ENCODE measurements at regions not wholly inside any gene's neighbourhood (a gene's known extent, or its start where the extent isn't known, plus 50 kb on each side); places are given as distances from the start of the nearest gene placed in this dataset.

DNA sequence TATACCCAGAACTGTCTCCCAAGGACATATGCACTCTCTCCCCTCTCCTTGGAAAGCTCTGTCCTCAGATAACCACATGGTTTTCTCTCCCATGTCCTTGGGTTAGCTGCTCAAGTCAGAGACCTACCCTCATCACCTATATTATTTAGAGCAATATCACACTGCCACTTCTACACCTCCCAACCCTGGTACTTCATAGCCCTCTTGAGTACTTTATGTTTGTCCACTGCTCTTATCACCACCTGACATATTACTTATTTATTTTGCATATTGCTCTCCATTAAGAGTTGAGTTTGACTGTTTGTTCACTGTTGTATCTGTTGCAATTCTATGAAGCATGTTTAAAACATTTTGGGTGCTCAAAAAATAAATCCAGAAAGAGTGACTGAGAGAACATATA, 126.3 kb upstream of the ATP1B1 start:
- Histone ChIP-seq H3K27ac (ENCODE audit: low read depth, low read length) (no peak overlapping the region), H3K4me3 (ENCODE audit: low read depth, low read length) (no peak overlapping the region), H3K36me3 (ENCODE audit: control insufficient read depth, insufficient read depth, low read length) (no peaks in the 10 kb centered on the region), H3K9me3 (ENCODE audit: control insufficient read depth, insufficient read depth, low read length) (no peaks in the 10 kb centered on the region), H3K4me1 (ENCODE audit: control insufficient read depth, insufficient read depth, low read length) (no peaks in the 10 kb centered on the region), H3K9ac (ENCODE audit: low read depth, low read length) (no peak overlapping the region), H3K27me3 (ENCODE audit: control insufficient read depth, insufficient read depth, low read length) (no peaks in the 10 kb centered on the region)

DNA sequence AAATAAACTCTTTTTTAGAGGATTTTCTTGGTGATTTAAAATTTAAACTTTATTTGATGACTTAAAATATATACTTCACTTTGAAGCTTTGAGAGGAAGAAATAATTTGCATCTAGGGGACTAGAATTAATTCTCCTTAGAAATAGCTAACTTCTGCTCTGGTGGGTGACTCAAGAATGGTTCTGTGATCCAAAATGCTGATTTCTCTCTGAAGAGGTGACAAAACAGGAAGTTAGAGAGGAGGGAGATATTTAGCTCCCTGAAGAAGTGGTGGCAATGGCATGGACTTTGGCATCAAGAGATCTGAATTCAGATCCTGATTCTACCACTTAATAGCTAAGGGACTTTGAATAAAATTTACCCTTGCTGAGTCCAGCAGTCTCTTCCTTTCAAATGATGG, 125.8 kb upstream of the ATP1B1 start:
- Histone ChIP-seq H3K9ac (ENCODE audit: low read depth, low read length) (no peak overlapping the region), H3K4me1 (ENCODE audit: control insufficient read depth, insufficient read depth, low read length) (no peaks in the 10 kb centered on the region), H3K27ac (ENCODE audit: low read depth, low read length) (no peak overlapping the region), H3K4me3 (ENCODE audit: low read depth, low read length) (no peak overlapping the region), H3K36me3 (ENCODE audit: control insufficient read depth, insufficient read depth, low read length) (no peaks in the 10 kb centered on the region), H3K9me3 (ENCODE audit: control insufficient read depth, insufficient read depth, low read length) (no peaks in the 10 kb centered on the region), H3K27me3 (ENCODE audit: control insufficient read depth, insufficient read depth, low read length) (no peaks in the 10 kb centered on the region)

DNA sequence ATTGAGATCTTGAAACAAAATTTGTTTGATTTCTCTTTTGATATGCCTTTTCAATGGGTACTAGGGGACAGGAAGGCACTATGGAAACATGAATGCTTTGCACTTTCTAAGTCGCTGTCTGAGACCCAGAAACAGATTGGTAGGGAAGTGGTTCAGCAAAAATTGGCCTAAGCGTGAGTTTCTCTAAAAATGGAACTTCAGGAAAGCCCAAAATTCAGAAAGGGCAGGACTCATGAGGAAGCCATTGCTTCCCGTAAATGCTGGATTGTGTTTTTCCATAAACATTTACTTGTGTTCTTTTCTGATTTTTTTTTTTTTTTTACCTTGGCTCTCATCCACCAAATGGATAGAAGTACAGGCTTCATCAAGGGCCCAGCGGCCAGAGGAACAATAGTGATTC, 123.7 kb upstream of the ATP1B1 start:
- no peak overlapping the region for H3K4me3 ChIP-seq (ENCODE audit: low read depth, low read length)
- H3K36me3 ChIP-seq (ENCODE audit: control insufficient read depth, insufficient read depth, low read length): no peaks in the 10 kb centered on the region
- no peak overlapping the region for H3K27ac ChIP-seq (ENCODE audit: low read depth, low read length)
- no peaks in the 10 kb centered on the region for H3K9me3 ChIP-seq (ENCODE audit: control insufficient read depth, insufficient read depth, low read length)
- no peaks in the 10 kb centered on the region for H3K4me1 ChIP-seq (ENCODE audit: control insufficient read depth, insufficient read depth, low read length)
- H3K27me3 ChIP-seq (ENCODE audit: control insufficient read depth, insufficient read depth, low read length): no peaks in the 10 kb centered on the region
- no peak overlapping the region for H3K9ac ChIP-seq (ENCODE audit: low read depth, low read length)

DNA sequence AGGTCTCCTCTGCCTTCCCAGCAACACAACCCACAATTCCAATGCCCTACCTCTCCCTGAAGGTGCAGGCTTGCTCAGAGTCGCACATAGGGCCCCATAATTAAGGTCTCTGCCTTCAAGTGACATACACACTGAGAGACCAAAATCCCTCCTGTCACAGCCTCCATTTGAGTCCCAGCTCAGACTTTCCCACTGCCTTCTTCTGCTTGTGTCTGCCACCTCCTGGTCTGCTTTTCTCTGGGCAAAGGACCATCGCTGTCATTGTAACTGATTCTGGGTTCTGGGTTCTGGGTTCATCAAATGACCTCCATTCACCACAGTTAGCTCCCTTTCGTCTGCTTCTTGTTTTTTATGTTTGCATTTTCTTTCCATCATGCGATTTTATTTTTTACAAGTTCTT, 119.2 kb upstream of the ATP1B1 start:
- no peaks in the 10 kb centered on the region for H3K27me3 ChIP-seq (ENCODE audit: control insufficient read depth, insufficient read depth, low read length)
- no peaks in the 10 kb centered on the region for H3K4me1 ChIP-seq (ENCODE audit: control insufficient read depth, insufficient read depth, low read length)
- H3K9ac ChIP-seq (ENCODE audit: low read depth, low read length): no peak overlapping the region
- H3K27ac ChIP-seq (ENCODE audit: low read depth, low read length): no peak overlapping the region
- H3K9me3 ChIP-seq (ENCODE audit: control insufficient read depth, insufficient read depth, low read length): no peaks in the 10 kb centered on the region
- H3K36me3 ChIP-seq (ENCODE audit: control insufficient read depth, insufficient read depth, low read length): no peaks in the 10 kb centered on the region
- no peak overlapping the region for H3K4me3 ChIP-seq (ENCODE audit: low read depth, low read length)

DNA sequence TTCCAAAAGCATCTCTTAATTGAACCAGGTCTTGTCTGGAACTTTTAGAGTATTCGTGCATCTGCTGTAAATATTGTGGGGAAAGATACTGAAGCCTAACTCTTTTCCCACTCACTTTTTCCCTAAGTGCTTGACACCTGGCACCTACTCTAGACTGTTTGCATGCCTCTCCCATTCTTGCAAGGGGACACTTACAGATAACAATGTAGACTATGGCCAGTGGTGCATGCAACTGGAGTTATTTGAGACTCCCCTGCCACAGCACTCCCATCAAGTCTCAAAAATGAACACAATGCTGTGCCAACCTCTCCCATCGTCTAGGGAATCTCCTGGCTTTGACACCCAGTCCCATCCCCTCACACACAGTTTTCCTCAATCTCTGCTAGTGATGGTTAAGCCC, 118.6 kb upstream of the ATP1B1 start:
- no peaks in the 10 kb centered on the region for H3K9me3 ChIP-seq (ENCODE audit: control insufficient read depth, insufficient read depth, low read length)
- no peak overlapping the region for H3K4me3 ChIP-seq (ENCODE audit: low read depth, low read length)
- H3K4me1 ChIP-seq (ENCODE audit: control insufficient read depth, insufficient read depth, low read length): no peaks in the 10 kb centered on the region
- H3K9ac ChIP-seq (ENCODE audit: low read depth, low read length): no peak overlapping the region
- no peak overlapping the region for H3K27ac ChIP-seq (ENCODE audit: low read depth, low read length)
- H3K36me3 ChIP-seq (ENCODE audit: control insufficient read depth, insufficient read depth, low read length): no peaks in the 10 kb centered on the region
- no peaks in the 10 kb centered on the region for H3K27me3 ChIP-seq (ENCODE audit: control insufficient read depth, insufficient read depth, low read length)

DNA sequence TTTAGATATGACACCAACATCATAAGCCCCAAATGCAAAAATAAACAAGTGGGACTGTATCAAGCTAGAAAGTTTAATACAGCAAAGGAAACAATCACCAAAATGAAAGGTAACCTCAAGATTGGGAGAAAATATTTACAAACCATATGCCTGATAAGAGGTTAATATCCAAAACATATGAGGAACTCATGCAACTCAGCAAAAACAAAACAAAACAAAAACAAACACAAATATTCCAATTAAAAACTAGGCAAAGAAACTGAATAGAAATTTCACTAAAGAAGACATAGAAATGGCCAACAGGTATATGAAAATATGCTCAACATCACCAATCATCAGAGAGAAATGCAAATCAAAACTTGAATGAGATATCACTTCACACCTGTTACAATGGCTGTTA, 116.5 kb upstream of the ATP1B1 start:
- Histone ChIP-seq H3K9ac (ENCODE audit: low read depth, low read length) (no peak overlapping the region), H3K9me3 (ENCODE audit: control insufficient read depth, insufficient read depth, low read length) (no peaks in the 10 kb centered on the region), H3K4me3 (ENCODE audit: low read depth, low read length) (no peak overlapping the region), H3K36me3 (ENCODE audit: control insufficient read depth, insufficient read depth, low read length) (no peaks in the 10 kb centered on the region), H3K27ac (ENCODE audit: low read depth, low read length) (no peak overlapping the region), H3K4me1 (ENCODE audit: control insufficient read depth, insufficient read depth, low read length) (no peaks in the 10 kb centered on the region), H3K27me3 (ENCODE audit: control insufficient read depth, insufficient read depth, low read length) (no peaks in the 10 kb centered on the region)

DNA sequence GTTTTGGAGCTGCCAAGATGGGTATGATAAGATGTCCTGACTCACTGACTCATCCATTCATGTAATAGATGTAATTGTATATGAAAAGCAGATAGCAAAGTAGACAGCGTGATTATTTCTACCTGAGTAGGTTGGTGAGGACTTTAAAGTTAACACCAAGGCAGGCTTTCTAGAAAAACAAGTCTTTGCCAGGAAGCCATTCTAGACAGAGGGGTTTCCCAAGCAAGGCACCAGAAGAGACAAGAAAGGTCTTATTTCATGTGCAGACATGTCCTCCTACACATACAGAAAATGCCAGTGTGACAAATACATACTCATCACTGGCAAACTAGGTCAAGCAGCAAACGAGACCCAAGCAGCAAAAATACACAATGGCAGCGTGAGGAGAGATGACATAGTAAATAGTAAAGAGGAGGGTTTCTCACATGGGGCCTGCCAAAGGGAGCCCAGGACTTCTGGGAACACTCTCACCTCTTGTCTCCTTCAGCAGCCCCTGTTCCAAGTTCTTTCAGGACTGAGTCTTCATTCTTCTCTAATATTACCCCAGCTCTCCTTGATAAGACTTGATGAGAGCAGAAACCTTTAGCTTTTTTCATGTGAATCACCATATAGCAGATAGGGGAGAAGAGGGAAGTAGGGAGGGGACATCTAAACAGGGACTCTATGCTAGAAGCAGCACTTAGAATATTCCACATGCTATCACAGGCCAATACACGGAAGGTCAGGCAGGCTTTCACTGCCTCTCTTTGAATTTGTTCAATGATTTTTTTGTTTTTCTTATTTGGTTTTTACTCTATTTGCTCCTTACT, 114.6 kb upstream of the ATP1B1 start:
- Histone ChIP-seq H3K27me3 (ENCODE audit: control insufficient read depth, insufficient read depth, low read length) (no peaks in the 10 kb centered on the region), H3K36me3 (ENCODE audit: control insufficient read depth, insufficient read depth, low read length) (no peaks in the 10 kb centered on the region), H3K9ac (ENCODE audit: low read depth, low read length) (no peak overlapping the region), H3K9me3 (ENCODE audit: control insufficient read depth, insufficient read depth, low read length) (no peaks in the 10 kb centered on the region), H3K27ac (ENCODE audit: low read depth, low read length) (no peak overlapping the region), H3K4me3 (ENCODE audit: low read depth, low read length) (no peak overlapping the region), H3K4me1 (ENCODE audit: control insufficient read depth, insufficient read depth, low read length) (no peaks in the 10 kb centered on the region)

DNA sequence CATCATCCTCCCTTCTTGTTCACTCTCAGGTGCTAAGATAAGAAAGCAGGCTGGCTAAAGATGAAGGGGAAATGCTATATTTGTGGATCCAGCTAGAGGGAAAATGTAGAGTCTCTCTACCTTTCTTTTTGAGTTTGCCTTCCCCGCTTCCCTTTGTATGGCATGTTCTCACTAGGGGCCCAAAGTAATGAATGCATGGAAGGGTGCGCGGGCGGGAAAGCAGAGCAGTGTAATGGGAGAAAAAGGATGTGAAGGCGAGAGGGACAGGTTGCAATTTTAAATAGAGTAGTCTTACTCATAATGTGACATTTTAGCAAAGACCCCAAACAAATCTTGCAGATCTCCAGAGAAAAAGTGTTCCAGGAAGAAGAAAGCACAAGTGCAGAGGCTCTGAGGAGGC, 105.1 kb upstream of the ATP1B1 start:
- H3K4me3 ChIP-seq (ENCODE audit: low read depth, low read length): no peak overlapping the region
- H3K36me3 ChIP-seq (ENCODE audit: control insufficient read depth, insufficient read depth, low read length): no peaks in the 10 kb centered on the region
- H3K27ac ChIP-seq (ENCODE audit: low read depth, low read length): no peak overlapping the region
- H3K9me3 ChIP-seq (ENCODE audit: control insufficient read depth, insufficient read depth, low read length): no peaks in the 10 kb centered on the region
- no peaks in the 10 kb centered on the region for H3K4me1 ChIP-seq (ENCODE audit: control insufficient read depth, insufficient read depth, low read length)
- H3K9ac ChIP-seq (ENCODE audit: low read depth, low read length): no peak overlapping the region
- no peaks in the 10 kb centered on the region for H3K27me3 ChIP-seq (ENCODE audit: control insufficient read depth, insufficient read depth, low read length)

DNA sequence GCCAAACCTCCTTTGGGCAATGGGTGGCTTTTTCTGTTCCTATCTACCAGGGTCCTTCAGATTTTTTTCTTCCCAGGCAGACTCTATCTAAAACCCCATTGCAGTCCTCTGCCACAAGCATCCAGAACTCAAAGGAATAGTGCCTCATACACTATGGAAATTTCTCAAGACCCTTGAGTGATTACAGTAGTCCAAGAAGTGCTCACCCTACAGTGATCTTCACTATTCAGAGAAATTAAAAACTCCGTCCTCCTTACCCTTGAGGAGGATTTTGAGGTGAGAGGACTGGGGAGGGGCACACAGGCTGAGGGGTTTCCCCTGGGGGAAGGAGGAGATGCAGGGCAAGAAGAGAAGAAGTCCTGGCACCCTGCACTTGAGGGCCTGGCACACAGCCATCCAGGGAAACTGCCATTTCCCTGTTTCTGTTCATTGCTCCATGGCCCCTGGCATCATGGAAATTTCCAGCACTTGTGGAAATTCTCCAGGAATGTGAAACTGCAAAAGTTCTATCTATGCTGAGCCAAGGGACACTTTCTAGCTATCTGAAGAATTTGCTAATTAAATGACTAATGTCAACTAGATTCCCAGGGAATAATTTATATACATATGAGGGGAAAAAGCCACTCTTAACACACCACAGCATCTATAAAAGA, 102.5 kb upstream of the ATP1B1 start:
- no peaks in the 10 kb centered on the region for H3K4me1 ChIP-seq (ENCODE audit: control insufficient read depth, insufficient read depth, low read length)
- H3K9me3 ChIP-seq (ENCODE audit: control insufficient read depth, insufficient read depth, low read length): no peaks in the 10 kb centered on the region
- no peaks in the 10 kb centered on the region for H3K36me3 ChIP-seq (ENCODE audit: control insufficient read depth, insufficient read depth, low read length)
- no peak overlapping the region for H3K9ac ChIP-seq (ENCODE audit: low read depth, low read length)
- H3K4me3 ChIP-seq (ENCODE audit: low read depth, low read length): no peak overlapping the region
- no peaks in the 10 kb centered on the region for H3K27me3 ChIP-seq (ENCODE audit: control insufficient read depth, insufficient read depth, low read length)
- H3K27ac ChIP-seq (ENCODE audit: low read depth, low read length): no peak overlapping the region

DNA sequence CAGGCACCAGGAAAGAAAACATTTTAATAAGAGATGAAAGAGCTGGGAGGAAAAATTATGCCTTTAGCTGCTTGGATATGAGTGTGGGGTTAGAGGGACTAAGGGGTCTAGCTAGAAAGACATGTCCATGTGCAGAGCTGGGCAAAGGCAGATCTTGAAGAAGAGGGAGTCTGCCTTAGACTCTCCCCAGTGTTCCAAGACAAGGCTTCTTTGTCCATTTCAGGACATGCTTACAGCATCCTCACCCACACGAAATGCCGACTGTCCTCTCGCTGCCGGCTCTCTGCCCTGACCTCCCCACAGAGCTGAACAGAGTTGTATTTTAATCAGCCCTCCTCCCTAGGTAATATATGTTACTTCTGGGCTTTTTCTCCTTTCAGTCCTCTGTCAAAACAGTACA, 100.7 kb upstream of the ATP1B1 start:
- Histone ChIP-seq H3K9ac (ENCODE audit: low read depth, low read length) (no peak overlapping the region), H3K27me3 (ENCODE audit: control insufficient read depth, insufficient read depth, low read length) (no peaks in the 10 kb centered on the region), H3K9me3 (ENCODE audit: control insufficient read depth, insufficient read depth, low read length) (no peaks in the 10 kb centered on the region), H3K4me1 (ENCODE audit: control insufficient read depth, insufficient read depth, low read length) (no peaks in the 10 kb centered on the region), H3K27ac (ENCODE audit: low read depth, low read length) (no peak overlapping the region), H3K4me3 (ENCODE audit: low read depth, low read length) (no peak overlapping the region), H3K36me3 (ENCODE audit: control insufficient read depth, insufficient read depth, low read length) (no peaks in the 10 kb centered on the region)

DNA sequence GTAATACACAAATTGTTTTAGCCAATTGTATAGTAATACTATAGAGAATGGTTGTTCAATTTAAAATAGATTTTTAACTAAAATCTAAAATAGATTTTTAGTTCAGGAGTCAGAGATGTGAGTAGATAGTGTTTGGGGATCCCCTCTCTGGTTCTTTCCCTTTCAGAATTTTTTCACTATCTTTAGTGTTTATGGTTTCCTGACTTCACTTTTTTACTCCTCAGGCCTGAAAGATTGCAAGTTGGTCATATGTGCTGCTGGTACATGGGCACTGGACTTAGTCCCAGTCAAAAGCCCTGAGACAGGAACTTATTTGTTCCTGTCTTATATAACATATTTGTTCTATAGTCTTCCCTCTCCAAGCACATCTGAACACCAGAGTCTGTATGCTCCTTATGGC, 96.8 kb upstream of the ATP1B1 start:
- Histone ChIP-seq H3K27ac (ENCODE audit: low read depth, low read length) (no peak overlapping the region), H3K4me1 (ENCODE audit: control insufficient read depth, insufficient read depth, low read length) (no peaks in the 10 kb centered on the region), H3K36me3 (ENCODE audit: control insufficient read depth, insufficient read depth, low read length) (no peaks in the 10 kb centered on the region), H3K9ac (ENCODE audit: low read depth, low read length) (no peak overlapping the region), H3K4me3 (ENCODE audit: low read depth, low read length) (no peak overlapping the region), H3K9me3 (ENCODE audit: control insufficient read depth, insufficient read depth, low read length) (no peaks in the 10 kb centered on the region), H3K27me3 (ENCODE audit: control insufficient read depth, insufficient read depth, low read length) (no peaks in the 10 kb centered on the region)
